GM21619 (cell line): ENCODE measurements at regions not wholly inside any gene's neighbourhood (a gene's known extent, or its start where the extent isn't known, plus 50 kb on each side); places are given as distances from the start of the nearest gene placed in this dataset.

Experiments used
- ATAC-seq: cut with Tn5 transposase; IDR thresholded peaks from one replicate; pipeline ENCODE4 v1.9.1; 2021; ENCODE audit not compliant: unreplicated experiment

DNA sequence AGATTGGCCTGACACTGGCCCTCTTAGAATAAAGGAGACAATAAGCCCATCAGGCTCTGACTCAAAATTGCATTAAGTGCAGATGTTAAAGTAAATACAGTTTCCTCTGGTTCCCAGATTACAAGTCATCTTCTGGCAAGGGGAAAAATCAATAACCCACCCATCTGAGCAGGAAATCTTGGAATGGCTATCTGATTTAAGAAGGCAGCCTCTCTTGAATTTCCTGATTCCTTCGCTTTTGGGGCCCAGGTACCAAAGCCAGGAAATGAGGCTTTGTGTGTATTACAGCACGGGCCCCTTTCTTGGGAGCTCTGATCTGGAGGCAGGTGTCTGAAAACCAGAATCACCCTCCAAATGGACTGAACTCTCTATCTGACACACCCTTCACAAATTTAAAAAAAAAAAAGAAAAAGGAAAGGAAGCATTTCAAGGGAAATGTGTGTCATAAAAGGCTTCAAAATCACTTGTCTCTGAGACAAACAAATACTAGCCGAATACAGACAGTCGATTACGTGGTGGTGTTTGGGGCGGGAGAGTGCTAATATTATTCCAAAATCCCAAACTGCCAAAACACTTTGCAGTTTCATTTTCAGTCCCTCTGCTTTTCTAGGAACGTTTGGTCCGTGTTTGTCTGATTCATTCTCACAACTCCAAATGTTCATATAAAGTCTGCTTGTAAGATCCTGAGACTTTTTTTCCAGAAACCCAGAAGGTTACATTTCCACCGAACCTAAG is 240.9 kb upstream of the CAMK1G start:
- no peak for ATAC-seq

- no peak for ATAC-seq
Observed at GRCh38 chr1:209343511-209343910, 240.0 kb upstream of the CAMK1G start.

DNA sequence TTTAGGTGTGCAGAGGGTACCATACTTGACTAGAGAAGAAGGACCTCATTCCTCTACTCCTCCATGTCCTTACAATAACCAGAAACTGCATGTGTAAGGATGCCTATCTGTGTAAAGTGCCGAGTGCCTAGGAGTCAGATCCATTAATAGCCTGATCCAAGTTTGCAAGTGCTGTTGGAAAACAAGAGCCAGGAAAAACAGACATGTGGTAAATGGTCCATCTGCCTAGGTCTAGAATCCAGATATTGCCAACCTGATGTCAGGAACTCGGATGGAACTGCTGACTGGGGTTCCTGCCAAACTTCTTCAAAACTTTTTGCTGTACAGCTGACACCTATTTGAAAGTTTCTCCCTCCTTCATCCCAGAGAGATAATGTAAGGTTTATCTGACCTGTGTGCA is 239.4 kb upstream of the CAMK1G start:
- no peak for ATAC-seq

DNA sequence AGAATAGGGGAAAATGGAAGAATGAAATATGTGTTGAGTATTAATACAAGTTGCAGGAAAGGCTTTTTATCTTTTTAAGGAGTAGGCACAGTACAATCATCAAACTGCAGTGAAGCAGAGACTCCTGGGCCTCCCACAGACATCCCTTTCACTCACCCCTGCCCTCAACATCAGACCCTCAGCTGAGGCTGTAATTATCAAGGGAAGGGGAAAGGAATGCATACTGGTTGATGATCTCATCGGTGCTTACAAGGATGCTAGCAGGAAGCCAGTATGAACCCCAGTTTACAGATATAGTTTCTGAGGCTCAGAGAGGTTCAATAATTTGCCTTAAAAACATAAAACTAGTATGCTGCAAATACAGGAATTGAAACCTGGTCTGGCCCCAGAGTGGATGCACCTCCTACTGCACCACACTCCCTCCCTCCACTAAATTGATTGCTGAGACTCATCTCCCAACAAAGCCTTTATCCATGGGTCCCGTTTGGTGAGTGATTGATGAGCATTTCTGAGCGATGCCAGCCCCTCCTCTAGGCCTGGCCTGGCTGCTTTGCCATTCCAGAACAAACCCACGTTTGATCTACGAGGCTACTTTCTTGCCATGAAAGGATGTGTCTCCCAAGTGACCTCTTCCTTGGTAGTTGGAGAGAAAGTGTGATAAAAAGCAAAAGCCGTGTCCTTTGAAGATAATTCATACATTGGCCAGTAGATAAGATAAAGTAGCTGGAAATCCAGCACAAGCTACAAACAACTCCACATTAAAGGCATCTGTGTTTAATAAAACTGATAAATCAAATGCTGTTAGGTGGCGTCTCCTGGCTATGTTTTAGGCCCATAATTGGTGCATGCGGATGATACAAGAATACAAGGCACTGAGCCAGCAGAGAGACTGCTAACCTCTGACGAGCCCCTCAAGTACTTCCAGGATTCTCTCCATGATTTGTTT is 233.9 kb upstream of the CAMK1G start:
- no peak for ATAC-seq

DNA sequence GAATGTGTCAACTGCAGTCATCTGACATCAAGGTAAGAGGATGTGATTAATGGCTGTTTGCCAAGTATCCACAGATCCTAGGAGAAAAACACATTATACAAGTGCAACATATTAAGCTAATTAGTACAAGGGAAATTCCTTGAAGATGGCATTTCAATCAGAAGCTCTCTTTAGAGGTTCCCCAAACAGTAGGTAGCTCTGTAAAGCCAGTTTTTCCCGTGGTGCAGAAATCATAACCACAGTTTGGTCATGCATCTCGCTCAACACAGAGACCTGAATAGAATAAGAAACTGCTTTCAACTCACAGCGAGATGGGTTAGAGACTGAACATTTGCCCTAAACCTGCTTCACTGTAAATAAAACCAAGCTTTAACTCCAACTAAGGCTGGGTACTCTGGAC is 230.5 kb upstream of the CAMK1G start:
- ATAC-seq, result no peak

DNA sequence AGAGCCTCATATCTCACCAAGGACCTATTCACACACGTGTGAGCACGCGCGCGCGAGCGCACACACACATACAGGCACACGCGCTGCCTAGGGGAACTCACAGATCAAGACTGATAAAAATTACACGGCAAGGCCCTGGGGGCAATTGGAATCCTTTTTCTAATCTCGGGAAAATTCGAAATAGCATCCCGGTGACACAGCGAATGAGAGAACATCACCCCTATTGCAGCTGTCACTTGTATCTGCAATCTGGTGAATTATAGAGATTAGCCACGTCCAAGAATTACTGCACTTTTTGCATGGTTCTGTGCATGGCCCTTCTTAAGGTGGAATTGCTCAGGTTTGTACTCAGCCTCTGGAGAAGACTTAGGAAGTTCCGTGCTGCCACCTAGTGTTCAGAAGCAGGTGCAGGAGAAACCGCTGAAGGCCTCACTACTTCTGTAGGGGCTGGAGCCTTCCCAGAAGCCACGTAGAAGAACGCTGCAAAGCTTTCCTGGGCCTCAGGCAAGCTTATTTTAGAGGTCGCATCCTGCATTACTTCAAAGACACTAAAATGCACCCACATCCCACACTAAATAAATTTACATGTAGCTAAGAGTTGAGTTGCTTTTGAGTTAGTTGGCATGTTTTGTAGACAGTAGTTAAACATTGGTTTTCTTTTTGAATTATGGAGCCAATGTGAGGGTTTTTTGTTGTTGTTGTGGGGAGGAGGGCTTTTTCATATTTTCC is 229.2 kb upstream of the CAMK1G start:
- ATAC-seq, result peak; percentile 75

- ATAC-seq, result no peak
Observed at GRCh38 chr1:209354840-209355165, 228.7 kb upstream of the CAMK1G start.

GRCh38 chr1:209355415-209355814 is 228.1 kb upstream of the CAMK1G start:
- ATAC-seq, result no peak

DNA sequence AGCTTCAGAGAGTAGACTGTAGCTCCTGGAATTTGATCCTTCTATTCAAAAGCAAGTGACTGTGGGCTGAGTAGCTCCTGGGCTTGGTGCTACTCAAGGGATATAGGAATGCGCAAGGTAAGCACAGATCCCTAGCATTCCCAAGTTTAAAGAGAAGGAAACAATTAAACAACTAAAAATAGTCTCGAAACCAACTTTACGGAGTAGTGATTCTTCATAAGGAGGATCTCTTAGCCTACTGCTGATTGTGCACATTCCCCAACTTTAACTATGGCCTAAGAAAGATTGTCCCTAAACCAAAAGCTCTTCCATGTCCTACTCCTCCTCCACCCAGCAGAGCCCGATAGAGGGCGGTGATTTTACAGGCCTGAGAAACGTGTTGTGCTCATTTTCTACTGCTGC is 226.5 kb upstream of the CAMK1G start:
- ATAC-seq, result no peak

DNA sequence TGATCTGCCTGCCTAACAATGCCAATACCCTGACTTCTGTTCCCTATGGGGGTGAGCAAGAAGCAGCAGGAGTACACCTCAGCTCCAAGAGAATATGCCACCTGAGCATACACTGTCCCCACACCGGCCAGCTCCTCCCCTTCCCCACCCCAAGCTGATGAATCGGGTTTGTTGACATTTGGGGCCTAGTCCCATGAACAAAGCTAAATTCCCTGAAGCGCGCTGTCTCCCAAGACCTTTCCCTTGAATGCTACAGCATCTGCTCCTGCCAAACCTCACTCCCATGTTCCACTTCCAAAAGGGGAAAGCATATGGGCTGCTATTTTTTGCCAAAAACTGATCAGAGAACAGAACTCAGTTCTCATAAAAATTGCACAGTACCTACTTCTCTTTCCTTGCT is 220.4 kb upstream of the CAMK1G start:
- ATAC-seq, result no peak

DNA sequence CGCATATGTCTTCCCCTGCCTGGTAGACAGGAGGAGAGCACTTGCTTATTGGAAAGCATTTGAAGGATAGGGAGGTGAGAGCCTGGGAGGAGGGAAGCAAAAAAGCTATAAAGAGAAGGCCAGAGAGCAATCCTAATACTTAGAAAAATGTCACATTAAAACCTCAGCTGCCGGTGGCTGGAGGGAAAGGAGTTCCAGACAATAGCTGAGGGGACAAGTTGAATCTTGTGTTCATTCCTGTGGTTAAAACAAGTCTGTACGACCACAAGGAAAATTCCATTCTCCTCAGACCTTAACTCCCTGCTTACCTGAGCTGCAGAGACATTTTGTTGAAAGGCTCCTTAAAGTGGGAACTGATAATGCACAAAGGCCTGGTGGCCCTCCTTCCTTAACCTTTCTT is 218.8 kb upstream of the CAMK1G start:
- ATAC-seq, result no peak

GRCh38 chr1:209367061-209367772 is 216.3 kb upstream of the CAMK1G start:
- no peak for ATAC-seq

DNA sequence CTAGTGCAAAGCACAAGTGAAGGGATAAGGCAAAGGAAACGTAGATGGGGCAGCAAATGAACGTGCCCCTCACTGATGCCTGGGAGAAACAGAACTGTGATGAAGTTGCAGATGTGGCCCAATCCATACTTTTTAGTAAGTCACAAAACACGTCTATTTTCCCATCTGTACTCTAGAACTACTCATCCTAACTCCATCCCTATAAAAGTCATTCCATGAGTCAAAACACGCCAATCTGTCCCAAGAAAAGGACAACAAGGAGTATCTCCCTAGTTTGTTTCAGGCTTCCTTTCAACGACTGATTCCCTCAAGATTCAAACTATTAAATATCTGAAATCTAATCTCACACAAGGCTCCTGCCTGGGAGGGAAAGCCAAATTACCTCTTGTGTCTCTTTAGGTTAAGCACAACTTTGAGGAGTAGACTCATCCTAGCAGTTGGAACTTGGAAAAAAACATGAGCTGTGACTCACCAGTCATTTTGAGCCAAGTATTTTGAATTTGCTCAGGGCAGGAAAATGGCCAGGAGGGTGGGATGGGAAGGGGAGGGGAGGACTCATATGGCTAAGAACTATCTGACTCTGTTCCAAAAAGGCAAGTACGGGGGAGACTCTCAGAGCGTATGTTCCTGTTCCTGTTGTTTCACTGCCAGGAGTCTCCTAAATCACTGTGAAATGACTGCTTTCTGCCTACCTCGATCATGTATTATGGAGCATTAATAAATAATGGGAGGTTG is 214.5 kb upstream of the CAMK1G start:
- no peak for ATAC-seq

- no peak for ATAC-seq
Observed at GRCh38 chr1:209370241-209370995, 213.1 kb upstream of the CAMK1G start.

DNA sequence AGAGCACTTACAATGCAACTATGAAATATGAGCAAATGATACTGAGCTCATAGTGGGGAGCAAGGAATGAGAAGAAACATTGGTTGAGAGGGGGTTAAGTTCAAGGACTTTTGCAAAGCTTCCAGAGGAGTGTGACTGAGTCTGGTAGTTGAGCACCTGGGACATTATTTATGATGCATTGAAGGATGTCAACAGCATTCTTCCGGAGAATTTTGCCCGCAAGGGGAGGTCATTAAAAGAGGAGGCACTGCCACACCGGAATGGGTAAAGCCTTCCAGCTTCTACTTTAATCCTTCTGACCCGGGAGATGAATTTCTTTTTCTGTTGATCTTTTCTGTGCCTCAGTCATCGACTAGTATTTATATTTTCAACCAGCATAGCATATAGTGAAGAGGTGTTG is 208.4 kb upstream of the CAMK1G start:
- no peak for ATAC-seq

DNA sequence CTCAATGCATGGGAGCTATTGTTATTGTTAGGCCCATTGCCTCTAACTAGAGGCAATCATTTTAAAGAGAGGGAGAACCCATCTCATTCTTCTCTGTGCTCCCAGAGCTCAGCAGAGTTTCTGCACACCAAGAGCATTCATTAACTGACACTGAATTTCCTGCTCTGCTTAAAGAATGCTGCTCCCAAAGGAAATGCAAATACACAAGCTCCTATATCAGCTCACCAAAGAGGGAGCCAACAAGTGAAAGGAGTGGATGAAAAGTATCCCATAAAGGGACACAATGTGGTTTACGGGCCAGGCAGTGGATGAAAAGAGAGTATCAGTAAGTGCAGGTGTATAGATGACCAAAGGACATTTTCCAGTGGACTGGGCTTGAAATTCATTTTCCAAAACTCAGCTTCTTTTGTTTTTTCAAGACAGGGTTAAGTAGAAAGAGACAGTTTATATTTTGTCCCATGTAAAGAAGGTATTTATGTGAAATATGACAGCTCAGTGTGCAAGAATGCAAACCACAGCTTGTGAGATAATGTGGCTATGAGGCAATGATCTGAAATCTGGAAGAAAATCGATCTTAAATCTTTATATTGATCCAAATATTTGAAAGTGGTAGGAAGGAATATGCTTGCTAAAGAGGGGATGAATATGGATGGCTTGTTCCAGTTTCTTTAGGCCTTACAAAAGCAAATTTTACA is 207.7 kb upstream of the CAMK1G start:
- no peak for ATAC-seq

- no peak for ATAC-seq
Observed at GRCh38 chr1:209376774-209377173, 206.7 kb upstream of the CAMK1G start.

- no peak for ATAC-seq
Observed at GRCh38 chr1:209377995-209378394, 205.5 kb upstream of the CAMK1G start.

- ATAC-seq, result no peak
Observed at GRCh38 chr1:209379280-209379679, 204.2 kb upstream of the CAMK1G start.
